ENCODE measurements at regions not wholly inside any gene's neighbourhood (a gene's known extent, or its start where the extent isn't known, plus 50 kb on each side); places are given as distances from the start of the nearest gene placed in this dataset.

GRCh38 chr7:68792351-68792750 lies 805.9 kb upstream of the AUTS2 start:
- no peaks in the 10 kb centered on the region for H3K36me3 ChIP-seq (ENCODE audit: insufficient read depth, low read depth, low read length)
- H3K27ac ChIP-seq (ENCODE audit: low read length): no peak overlapping the region
- H3K9ac ChIP-seq (ENCODE audit: low read depth, low read length): no peak overlapping the region
- no peaks in the 10 kb centered on the region; the same call in 1 of the 2 replicates for H3K4me1 ChIP-seq (ENCODE audit: insufficient read depth, low read length)
- no peaks in the 10 kb centered on the region for H3K27me3 ChIP-seq (ENCODE audit: insufficient read depth, low read length)
- H3K9me3 ChIP-seq (ENCODE audit: insufficient read depth, low read depth, low read length): peaks cover 3% of the 10 kb centered on the region
- no peak overlapping the region for H3K4me3 ChIP-seq (ENCODE audit: low read length)

DNA sequence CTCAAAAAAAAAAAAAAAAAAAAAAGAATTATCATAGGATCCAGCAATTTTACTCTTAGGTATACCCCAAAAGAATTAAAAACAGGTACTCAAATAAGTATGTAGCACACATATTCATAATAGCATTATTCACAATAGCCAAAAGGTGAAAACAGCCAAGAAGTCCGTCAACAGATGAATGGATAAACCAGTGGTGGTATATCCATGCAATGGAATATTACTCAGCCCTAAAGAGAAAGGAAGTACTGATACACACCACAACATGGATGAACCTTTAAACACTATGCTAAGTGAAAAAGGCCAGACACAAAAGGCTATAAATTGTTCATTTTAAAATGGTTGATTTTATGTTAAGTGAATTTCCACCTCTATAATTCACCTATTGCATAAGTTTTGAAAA lies 804.8 kb upstream of the AUTS2 start:
- Histone ChIP-seq H3K27ac (ENCODE audit: low read length) (no peak overlapping the region), H3K36me3 (ENCODE audit: insufficient read depth, low read depth, low read length) (no peaks in the 10 kb centered on the region), H3K9ac (ENCODE audit: low read depth, low read length) (no peak overlapping the region), H3K4me1 (ENCODE audit: insufficient read depth, low read length) (no peaks in the 10 kb centered on the region), H3K9me3 (ENCODE audit: insufficient read depth, low read depth, low read length) (peaks cover 3% of the 10 kb centered on the region), H3K27me3 (ENCODE audit: insufficient read depth, low read length) (no peaks in the 10 kb centered on the region), H3K4me3 (ENCODE audit: low read length) (no peak overlapping the region)

- Histone ChIP-seq H3K4me1 (ENCODE audit: insufficient read depth, low read length) (no peaks in the 10 kb centered on the region), H3K27ac (ENCODE audit: low read length) (no peak overlapping the region), H3K4me3 (ENCODE audit: low read length) (no peak overlapping the region), H3K36me3 (ENCODE audit: insufficient read depth, low read depth, low read length) (no peaks in the 10 kb centered on the region), H3K9me3 (ENCODE audit: insufficient read depth, low read depth, low read length) (no peaks in the 10 kb centered on the region), H3K27me3 (ENCODE audit: insufficient read depth, low read length) (no peaks in the 10 kb centered on the region), H3K9ac (ENCODE audit: low read depth, low read length) (no peak overlapping the region)
Measured at GRCh38 chr7:68800316-68800715, 798.0 kb upstream of the AUTS2 start.

GRCh38 chr7:68805159-68805558 lies 793.1 kb upstream of the AUTS2 start:
- H3K9ac ChIP-seq (ENCODE audit: low read depth, low read length): no peak overlapping the region
- no peaks in the 10 kb centered on the region for H3K4me1 ChIP-seq (ENCODE audit: insufficient read depth, low read length)
- no peaks in the 10 kb centered on the region for H3K27me3 ChIP-seq (ENCODE audit: insufficient read depth, low read length)
- no peaks in the 10 kb centered on the region for H3K9me3 ChIP-seq (ENCODE audit: insufficient read depth, low read depth, low read length)
- H3K36me3 ChIP-seq (ENCODE audit: insufficient read depth, low read depth, low read length): no peaks in the 10 kb centered on the region
- no peak overlapping the region for H3K4me3 ChIP-seq (ENCODE audit: low read length)
- no peak overlapping the region for H3K27ac ChIP-seq (ENCODE audit: low read length)

DNA sequence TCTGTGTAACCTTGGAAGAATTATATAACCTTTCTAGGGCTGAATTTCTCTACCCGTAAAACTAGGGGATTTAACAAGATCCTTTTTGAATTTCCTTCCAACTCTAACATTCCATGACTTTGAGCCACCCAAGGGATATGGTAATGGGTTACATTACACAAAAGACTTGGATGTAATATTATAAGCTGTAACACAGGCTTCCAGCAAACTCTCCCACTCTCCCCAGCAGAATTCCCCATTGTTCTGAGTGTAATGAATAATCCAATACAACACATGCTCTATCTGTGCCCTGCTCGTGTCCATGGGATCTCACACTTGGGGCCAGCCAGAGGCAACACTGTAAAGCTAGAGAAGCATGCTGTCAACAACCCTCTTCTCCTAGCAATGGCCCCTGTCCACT lies 790.6 kb upstream of the AUTS2 start:
- no peaks in the 10 kb centered on the region for H3K9me3 ChIP-seq (ENCODE audit: insufficient read depth, low read depth, low read length)
- no peak overlapping the region for H3K4me3 ChIP-seq (ENCODE audit: low read length)
- no peaks in the 10 kb centered on the region for H3K36me3 ChIP-seq (ENCODE audit: insufficient read depth, low read depth, low read length)
- H3K27me3 ChIP-seq (ENCODE audit: insufficient read depth, low read length): no peaks in the 10 kb centered on the region
- H3K9ac ChIP-seq (ENCODE audit: low read depth, low read length): no peak overlapping the region
- H3K4me1 ChIP-seq (ENCODE audit: insufficient read depth, low read length): no peaks in the 10 kb centered on the region
- H3K27ac ChIP-seq (ENCODE audit: low read length): no peak overlapping the region

DNA sequence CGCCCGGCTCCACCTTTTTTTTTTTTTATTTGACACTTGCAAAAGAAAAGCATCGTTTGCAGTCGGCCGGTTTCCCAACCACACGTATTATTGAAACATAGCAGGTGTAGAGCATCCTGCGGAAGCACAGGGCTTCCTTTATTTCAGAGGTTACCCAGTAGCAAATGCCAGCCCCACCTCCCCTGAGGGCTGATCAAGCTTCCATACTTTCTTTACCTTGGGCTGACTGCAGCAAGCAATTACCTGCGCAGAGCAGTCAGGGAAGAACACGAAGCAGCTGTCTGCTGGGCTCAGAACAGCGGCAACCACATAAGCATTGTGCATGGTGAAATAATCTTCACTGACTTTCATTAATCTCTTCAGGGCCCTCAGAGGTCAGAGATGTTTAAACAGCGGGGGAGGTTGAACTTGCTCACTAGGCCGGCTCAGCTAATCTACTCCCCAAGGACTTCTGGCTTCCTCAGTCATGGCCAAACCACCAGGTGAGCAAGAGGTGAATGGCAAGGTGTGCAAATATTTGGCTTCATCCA lies 784.7 kb upstream of the AUTS2 start:
- Histone ChIP-seq H3K4me1 (ENCODE audit: insufficient read depth, low read length) (no peaks in the 10 kb centered on the region), H3K9ac (ENCODE audit: low read depth, low read length) (no peak overlapping the region)

DNA sequence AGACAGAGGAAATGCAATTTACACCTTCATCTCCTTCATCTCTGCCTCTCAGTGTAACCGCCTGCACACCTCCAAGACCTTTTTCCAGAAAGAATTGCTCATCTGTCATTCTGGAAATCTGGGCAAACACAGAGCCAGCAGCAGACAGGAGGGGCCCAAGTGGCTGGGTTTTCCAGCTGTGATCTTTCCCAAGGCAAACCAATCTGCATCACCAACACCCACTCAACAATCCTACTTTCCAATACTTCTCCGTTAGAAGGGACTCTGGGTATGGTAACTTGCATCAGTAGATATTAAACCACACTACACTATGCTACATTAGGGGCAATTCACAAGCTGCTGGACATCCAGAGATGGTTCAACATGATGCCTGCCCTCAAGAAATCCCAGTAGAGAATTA lies 781.8 kb upstream of the AUTS2 start:
- no peaks in the 10 kb centered on the region for H3K27me3 ChIP-seq (ENCODE audit: insufficient read depth, low read length)
- no peak overlapping the region for H3K27ac ChIP-seq (ENCODE audit: low read length)
- H3K36me3 ChIP-seq (ENCODE audit: insufficient read depth, low read depth, low read length): no peaks in the 10 kb centered on the region
- no peaks in the 10 kb centered on the region for H3K9me3 ChIP-seq (ENCODE audit: insufficient read depth, low read depth, low read length)
- no peak overlapping the region for H3K9ac ChIP-seq (ENCODE audit: low read depth, low read length)
- H3K4me3 ChIP-seq (ENCODE audit: low read length): no peak overlapping the region
- no peaks in the 10 kb centered on the region for H3K4me1 ChIP-seq (ENCODE audit: insufficient read depth, low read length)

More for the DNA sequence above, 784.7 kb upstream of the AUTS2 start:
- H3K9me3 ChIP-seq (ENCODE audit: insufficient read depth, low read depth, low read length): no peaks in the 10 kb centered on the region
- H3K36me3 ChIP-seq (ENCODE audit: insufficient read depth, low read depth, low read length): no peaks in the 10 kb centered on the region
- H3K27ac ChIP-seq (ENCODE audit: low read length): no peak overlapping the region
- H3K4me3 ChIP-seq (ENCODE audit: low read length): no peak overlapping the region
- H3K27me3 ChIP-seq (ENCODE audit: insufficient read depth, low read length): no peaks in the 10 kb centered on the region

DNA sequence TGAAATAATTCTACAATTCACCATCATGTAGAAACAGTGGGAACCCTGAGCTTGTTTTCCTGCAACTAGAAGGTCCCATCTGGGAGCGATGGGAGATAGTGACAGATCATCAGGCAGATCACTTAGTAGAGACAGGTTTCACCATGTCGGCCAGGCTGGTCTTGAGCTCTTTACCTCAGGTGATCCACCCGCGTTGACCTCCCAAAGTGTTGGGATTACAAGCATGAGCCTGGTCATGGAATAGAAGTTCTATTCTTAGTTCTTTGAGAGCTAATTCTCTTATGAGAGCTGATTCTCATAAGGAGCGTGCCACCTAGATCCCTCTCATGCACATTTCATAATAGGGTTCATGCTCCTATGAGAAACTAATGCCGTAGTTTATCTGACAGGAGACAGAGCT lies 778.0 kb upstream of the AUTS2 start:
- Histone ChIP-seq H3K27me3 (ENCODE audit: insufficient read depth, low read length) (no peaks in the 10 kb centered on the region), H3K27ac (ENCODE audit: low read length) (no peak overlapping the region), H3K9me3 (ENCODE audit: insufficient read depth, low read depth, low read length) (no peaks in the 10 kb centered on the region; the same call in none of the 2 replicates), H3K36me3 (ENCODE audit: insufficient read depth, low read depth, low read length) (no peaks in the 10 kb centered on the region), H3K9ac (ENCODE audit: low read depth, low read length) (no peak overlapping the region), H3K4me1 (ENCODE audit: insufficient read depth, low read length) (no peaks in the 10 kb centered on the region), H3K4me3 (ENCODE audit: low read length) (no peak overlapping the region)

GRCh38 chr7:68821846-68822245 lies 776.4 kb upstream of the AUTS2 start:
- Histone ChIP-seq H3K4me3 (ENCODE audit: low read length) (no peak overlapping the region), H3K36me3 (ENCODE audit: insufficient read depth, low read depth, low read length) (no peaks in the 10 kb centered on the region), H3K4me1 (ENCODE audit: insufficient read depth, low read length) (no peaks in the 10 kb centered on the region), H3K27ac (ENCODE audit: low read length) (no peak overlapping the region), H3K9ac (ENCODE audit: low read depth, low read length) (no peak overlapping the region), H3K27me3 (ENCODE audit: insufficient read depth, low read length) (no peaks in the 10 kb centered on the region), H3K9me3 (ENCODE audit: insufficient read depth, low read depth, low read length) (no peaks in the 10 kb centered on the region; the same call in none of the 2 replicates)

DNA sequence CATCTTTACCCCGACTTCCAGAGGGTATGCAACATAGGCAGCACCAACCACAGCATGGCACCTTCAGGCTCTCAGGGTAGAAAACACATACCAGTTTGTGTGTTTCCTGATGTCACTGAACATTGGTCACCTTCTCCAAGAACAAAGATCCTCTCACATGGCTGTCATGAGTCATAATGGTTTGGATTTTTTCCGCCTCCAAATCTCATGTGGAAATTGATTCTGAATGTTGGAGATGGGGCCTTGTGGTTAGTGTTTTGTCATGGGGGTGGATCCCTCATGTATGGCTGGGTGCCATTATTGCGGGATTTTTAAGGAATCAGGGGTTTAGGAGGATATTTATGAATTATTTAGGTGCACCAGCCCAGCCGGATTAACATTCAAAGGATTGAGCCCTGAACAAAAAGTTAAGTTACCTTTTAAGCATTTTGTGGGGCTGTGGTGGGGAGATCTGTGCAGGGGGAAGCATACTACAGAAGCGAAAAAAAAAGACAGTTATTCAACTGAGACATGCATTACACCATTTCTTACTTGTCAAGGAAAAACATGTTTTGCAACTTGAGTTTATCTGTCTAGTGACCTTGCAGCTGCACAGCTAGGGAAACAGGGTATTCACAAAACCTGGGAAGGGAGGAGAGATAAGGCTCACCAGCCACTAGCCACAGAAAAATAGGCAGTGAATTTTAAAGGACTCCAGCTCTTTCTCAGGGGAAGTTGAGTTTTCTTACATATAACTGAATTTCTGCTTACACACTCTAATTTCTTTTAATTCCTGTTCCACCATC lies 774.1 kb upstream of the AUTS2 start:
- no peak overlapping the region for H3K27ac ChIP-seq (ENCODE audit: low read length)
- H3K9me3 ChIP-seq (ENCODE audit: insufficient read depth, low read depth, low read length): peaks cover 3% of the 10 kb centered on the region

GRCh38 chr7:68828575-68828974 lies 769.7 kb upstream of the AUTS2 start:
- no peaks in the 10 kb centered on the region for H3K36me3 ChIP-seq (ENCODE audit: insufficient read depth, low read depth, low read length)
- peaks cover 15% of the 10 kb centered on the region for H3K9me3 ChIP-seq (ENCODE audit: insufficient read depth, low read depth, low read length)
- H3K4me3 ChIP-seq (ENCODE audit: low read length): no peak overlapping the region
- no peaks in the 10 kb centered on the region for H3K27me3 ChIP-seq (ENCODE audit: insufficient read depth, low read length)
- no peak overlapping the region for H3K9ac ChIP-seq (ENCODE audit: low read depth, low read length)
- no peak overlapping the region for H3K27ac ChIP-seq (ENCODE audit: low read length)
- no peaks in the 10 kb centered on the region for H3K4me1 ChIP-seq (ENCODE audit: insufficient read depth, low read length)

More for the DNA sequence above, 774.1 kb upstream of the AUTS2 start:
- Histone ChIP-seq H3K27me3 (ENCODE audit: insufficient read depth, low read length) (no peaks in the 10 kb centered on the region), H3K36me3 (ENCODE audit: insufficient read depth, low read depth, low read length) (no peaks in the 10 kb centered on the region), H3K4me3 (ENCODE audit: low read length) (no peak overlapping the region), H3K4me1 (ENCODE audit: insufficient read depth, low read length) (no peaks in the 10 kb centered on the region), H3K9ac (ENCODE audit: low read depth, low read length) (no peak overlapping the region)

- peaks cover 12% of the 10 kb centered on the region for H3K9me3 ChIP-seq (ENCODE audit: insufficient read depth, low read depth, low read length)
- H3K9ac ChIP-seq (ENCODE audit: low read depth, low read length): no peak overlapping the region
- no peaks in the 10 kb centered on the region for H3K4me1 ChIP-seq (ENCODE audit: insufficient read depth, low read length)
- H3K36me3 ChIP-seq (ENCODE audit: insufficient read depth, low read depth, low read length): no peaks in the 10 kb centered on the region
- H3K27ac ChIP-seq (ENCODE audit: low read length): no peak overlapping the region
- no peak overlapping the region for H3K4me3 ChIP-seq (ENCODE audit: low read length)
- no peaks in the 10 kb centered on the region for H3K27me3 ChIP-seq (ENCODE audit: insufficient read depth, low read length)
Measured at GRCh38 chr7:68833422-68833821, 764.9 kb upstream of the AUTS2 start.

Data from iPS-20b (cell line).